ENCODE measurements at regions not wholly inside any gene's neighbourhood (a gene's known extent, or its start where the extent isn't known, plus 50 kb on each side); places are given as distances from the start of the nearest gene placed in this dataset.

DNA sequence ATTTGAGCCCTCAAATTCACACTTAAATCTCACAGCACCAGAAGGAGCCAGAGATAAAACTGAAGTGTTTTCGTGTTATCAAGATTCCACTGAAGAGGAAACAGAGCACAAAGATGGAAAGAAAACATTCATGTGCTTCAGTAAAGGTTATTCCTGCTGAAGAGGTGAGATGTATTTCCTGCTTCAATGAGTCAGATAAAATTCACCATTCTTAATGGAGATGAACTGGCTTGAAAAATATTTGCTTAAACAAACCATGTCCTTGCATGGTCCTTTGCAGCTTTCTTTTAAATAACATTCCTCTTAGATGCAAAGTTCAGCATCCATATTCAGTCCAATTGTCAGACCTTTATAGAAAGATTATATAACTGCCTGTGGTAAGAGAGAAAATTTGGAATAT, 294.2 kb downstream of the IPMK start:
- POLR2A ChIA-PET, result no interaction called here
- Mint-ChIP-seq H3K27ac (no peak overlapping the region), H3K27me3 (no peaks in the 10 kb centered on the region), H3K9me3 (peaks cover 6% of the 10 kb centered on the region), H3K4me3 (no peak overlapping the region), H3K4me1 (ENCODE audit: low read depth) (no peaks in the 10 kb centered on the region), H3K36me3 (ENCODE audit: low read depth) (no peaks in the 10 kb centered on the region)
- Histone ChIP-seq H3K27me3 (ENCODE audit: control insufficient read depth in 1 of 2, insufficient read depth in 2 of 2, low read length in 2 of 2) (no peaks in the 10 kb centered on the region), H3K9me3 (ENCODE audit: control insufficient read depth in 1 of 2, insufficient read depth in 1 of 2, low read length in 2 of 2) (no peaks in the 10 kb centered on the region), H3K27ac (ENCODE audit: low read depth in 1 of 2, low read length in 2 of 2) (no peak overlapping the region), H3K4me3 (ENCODE audit: low read length) (no peak overlapping the region), H3K36me3 (ENCODE audit: insufficient read depth, low read length) (no peaks in the 10 kb centered on the region), H3K4me1 (ENCODE audit: insufficient read depth, low read length) (no peaks in the 10 kb centered on the region)
- ATAC-seq (ENCODE audit: poor library complexity) (no peak), DNase-seq (no peak)
- CTCF ChIA-PET, result no interaction called here
- intact Hi-C loops (cut with DNase I, micrococcal nuclease), result no loop called here
- TF ChIP-seq CTCF (IDR thresholded peaks at IDR 0.05), result no peak

- ChIA-PET CTCF (no interaction called here), POLR2A (no interaction called here)
- Mint-ChIP-seq H3K27me3 (no peaks in the 10 kb centered on the region), H3K4me3 (no peak overlapping the region), H3K9me3 (peaks cover 6% of the 10 kb centered on the region), H3K36me3 (ENCODE audit: low read depth) (no peaks in the 10 kb centered on the region), H3K4me1 (ENCODE audit: low read depth) (no peaks in the 10 kb centered on the region), H3K27ac (no peak overlapping the region)
- Histone ChIP-seq H3K9me3 (ENCODE audit: control insufficient read depth in 1 of 2, insufficient read depth in 1 of 2, low read length in 2 of 2) (no peaks in the 10 kb centered on the region), H3K27ac (ENCODE audit: low read depth in 1 of 2, low read length in 2 of 2) (no peak overlapping the region), H3K27me3 (ENCODE audit: control insufficient read depth in 1 of 2, insufficient read depth in 2 of 2, low read length in 2 of 2) (no peaks in the 10 kb centered on the region), H3K4me3 (ENCODE audit: low read length) (no peak overlapping the region), H3K36me3 (ENCODE audit: insufficient read depth, low read length) (no peaks in the 10 kb centered on the region), H3K4me1 (ENCODE audit: insufficient read depth, low read length) (no peaks in the 10 kb centered on the region)
- DNase-seq (no peak), ATAC-seq (ENCODE audit: poor library complexity) (no peak)
- TF ChIP-seq CTCF (IDR thresholded peaks at IDR 0.05), result no peak
- intact Hi-C loops (cut with DNase I, micrococcal nuclease), result no loop called here
These were observed 294.9 kb downstream of the IPMK start for GRCh38 chr10:57972783-57973182.

DNA sequence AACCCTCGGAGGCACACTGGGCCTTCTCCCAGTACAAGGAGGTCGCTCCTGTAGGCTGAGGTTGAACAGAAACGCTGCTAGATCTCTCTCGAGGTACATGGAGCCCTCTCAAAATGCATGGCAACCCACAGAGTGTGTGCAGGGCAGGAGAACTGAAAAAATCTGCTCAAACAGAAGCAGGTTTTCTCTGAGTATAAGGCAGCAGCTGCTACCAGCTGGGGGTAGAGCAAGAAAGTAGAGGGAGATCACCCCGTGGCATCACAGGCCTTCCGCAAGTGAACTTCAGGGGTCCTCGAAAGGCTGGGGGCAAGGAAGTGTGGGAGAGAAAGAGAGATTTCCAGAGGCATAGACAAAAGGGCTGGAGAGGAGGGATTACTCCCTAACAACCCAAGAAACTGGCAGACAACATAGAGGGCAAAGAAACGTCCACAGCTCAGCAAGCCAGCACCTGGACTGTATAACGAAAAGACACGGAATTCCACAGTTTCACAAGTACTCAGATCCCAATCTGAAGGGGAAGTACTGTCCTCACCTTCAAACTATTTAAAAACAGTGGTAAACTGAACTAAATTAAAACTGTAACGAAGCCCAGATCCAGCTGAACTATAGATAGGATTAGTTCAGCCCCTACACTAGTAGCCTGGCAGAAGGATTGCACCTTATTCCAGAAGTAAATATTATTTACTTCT, 299.2 kb downstream of the IPMK start:
- no peak for DNase-seq
- H3K27ac Mint-ChIP-seq, result no peak overlapping the region

More for the DNA sequence above, 299.2 kb downstream of the IPMK start:
- TF ChIP-seq CTCF (IDR thresholded peaks at IDR 0.05), result no peak
- Histone ChIP-seq H3K36me3 (ENCODE audit: insufficient read depth, low read length) (no peaks in the 10 kb centered on the region), H3K4me1 (ENCODE audit: insufficient read depth, low read length) (no peaks in the 10 kb centered on the region), H3K9me3 (ENCODE audit: control insufficient read depth in 1 of 2, insufficient read depth in 1 of 2, low read length in 2 of 2) (no peaks in the 10 kb centered on the region), H3K4me3 (ENCODE audit: low read length) (no peak overlapping the region), H3K27ac (ENCODE audit: low read depth in 1 of 2, low read length in 2 of 2) (no peak overlapping the region), H3K27me3 (ENCODE audit: control insufficient read depth in 1 of 2, insufficient read depth in 2 of 2, low read length in 2 of 2) (no peaks in the 10 kb centered on the region)
- Mint-ChIP-seq H3K4me1 (ENCODE audit: low read depth) (no peaks in the 10 kb centered on the region), H3K4me3 (no peak overlapping the region), H3K27me3 (no peaks in the 10 kb centered on the region), H3K9me3 (no peaks in the 10 kb centered on the region), H3K36me3 (ENCODE audit: low read depth) (no peaks in the 10 kb centered on the region)
- intact Hi-C loops (cut with DNase I, micrococcal nuclease), result no loop called here
- POLR2A ChIA-PET, result no interaction called here
- CTCF ChIA-PET, result no interaction called here
- no peak for ATAC-seq (ENCODE audit: poor library complexity)

All from CD4-positive, alpha-beta T cell (primary cell).